ENCODE measurements at regions not wholly inside any gene's neighbourhood (a gene's known extent, or its start where the extent isn't known, plus 50 kb on each side); places are given as distances from the start of the nearest gene placed in this dataset.

DNA sequence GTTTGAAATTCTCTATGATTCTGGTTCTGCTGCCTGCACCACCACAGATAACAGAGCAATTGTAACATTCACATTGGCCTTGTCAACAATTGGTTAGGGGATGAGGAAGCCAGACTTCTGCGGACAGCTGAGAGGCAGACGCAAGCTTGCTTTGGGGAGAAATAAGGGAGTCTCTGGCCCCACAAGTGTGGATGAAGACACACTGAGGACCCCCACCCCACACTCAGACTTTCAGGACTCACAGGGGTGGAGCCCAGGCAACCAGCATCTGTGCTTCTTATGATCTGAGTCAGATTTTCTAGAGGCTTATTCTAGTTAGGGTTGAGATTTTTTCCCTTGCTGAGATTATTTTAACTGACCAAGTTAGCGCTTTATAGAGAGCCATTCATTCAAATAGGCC, 140.3 kb upstream of the IRX2 start:
- TF ChIP-seq, protein P1, sequence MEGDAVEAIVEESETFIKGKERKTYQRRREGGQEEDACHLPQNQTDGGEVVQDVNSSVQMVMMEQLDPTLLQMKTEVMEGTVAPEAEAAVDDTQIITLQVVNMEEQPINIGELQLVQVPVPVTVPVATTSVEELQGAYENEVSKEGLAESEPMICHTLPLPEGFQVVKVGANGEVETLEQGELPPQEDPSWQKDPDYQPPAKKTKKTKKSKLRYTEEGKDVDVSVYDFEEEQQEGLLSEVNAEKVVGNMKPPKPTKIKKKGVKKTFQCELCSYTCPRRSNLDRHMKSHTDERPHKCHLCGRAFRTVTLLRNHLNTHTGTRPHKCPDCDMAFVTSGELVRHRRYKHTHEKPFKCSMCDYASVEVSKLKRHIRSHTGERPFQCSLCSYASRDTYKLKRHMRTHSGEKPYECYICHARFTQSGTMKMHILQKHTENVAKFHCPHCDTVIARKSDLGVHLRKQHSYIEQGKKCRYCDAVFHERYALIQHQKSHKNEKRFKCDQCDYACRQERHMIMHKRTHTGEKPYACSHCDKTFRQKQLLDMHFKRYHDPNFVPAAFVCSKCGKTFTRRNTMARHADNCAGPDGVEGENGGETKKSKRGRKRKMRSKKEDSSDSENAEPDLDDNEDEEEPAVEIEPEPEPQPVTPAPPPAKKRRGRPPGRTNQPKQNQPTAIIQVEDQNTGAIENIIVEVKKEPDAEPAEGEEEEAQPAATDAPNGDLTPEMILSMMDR (conservative IDR thresholded peaks at IDR 0.05; ENCODE audit: low read depth in 2 of 2) = no peak
- TF ChIP-seq CREB1 (CRISPR knock-in tag; IDR thresholded peaks at IDR 0.05; ENCODE audit: low read depth) (no peak), EZH2 (IDR thresholded peaks at IDR 0.05; ENCODE audit: low read depth, unreplicated experiment) (no peak), EZH2phosphoT487 (IDR thresholded peaks at IDR 0.05; ENCODE audit: unreplicated experiment) (no peak), NANOG (IDR thresholded peaks at IDR 0.05; ENCODE audit: borderline replicate concordance) (no peak), ZNF331 (CRISPR knock-in tag; IDR thresholded peaks at IDR 0.05; ENCODE audit: low read depth) (no peak), POLR2AphosphoS5 (IDR thresholded peaks at IDR 0.05; ENCODE audit: low read depth) (no peak), JUNB (IDR thresholded peaks at IDR 0.05; ENCODE audit: unreplicated experiment) (no peak), ZNF114 (CRISPR knock-in tag; IDR thresholded peaks at IDR 0.05) (no peak)
- TF ChIP-seq, protein P2, sequence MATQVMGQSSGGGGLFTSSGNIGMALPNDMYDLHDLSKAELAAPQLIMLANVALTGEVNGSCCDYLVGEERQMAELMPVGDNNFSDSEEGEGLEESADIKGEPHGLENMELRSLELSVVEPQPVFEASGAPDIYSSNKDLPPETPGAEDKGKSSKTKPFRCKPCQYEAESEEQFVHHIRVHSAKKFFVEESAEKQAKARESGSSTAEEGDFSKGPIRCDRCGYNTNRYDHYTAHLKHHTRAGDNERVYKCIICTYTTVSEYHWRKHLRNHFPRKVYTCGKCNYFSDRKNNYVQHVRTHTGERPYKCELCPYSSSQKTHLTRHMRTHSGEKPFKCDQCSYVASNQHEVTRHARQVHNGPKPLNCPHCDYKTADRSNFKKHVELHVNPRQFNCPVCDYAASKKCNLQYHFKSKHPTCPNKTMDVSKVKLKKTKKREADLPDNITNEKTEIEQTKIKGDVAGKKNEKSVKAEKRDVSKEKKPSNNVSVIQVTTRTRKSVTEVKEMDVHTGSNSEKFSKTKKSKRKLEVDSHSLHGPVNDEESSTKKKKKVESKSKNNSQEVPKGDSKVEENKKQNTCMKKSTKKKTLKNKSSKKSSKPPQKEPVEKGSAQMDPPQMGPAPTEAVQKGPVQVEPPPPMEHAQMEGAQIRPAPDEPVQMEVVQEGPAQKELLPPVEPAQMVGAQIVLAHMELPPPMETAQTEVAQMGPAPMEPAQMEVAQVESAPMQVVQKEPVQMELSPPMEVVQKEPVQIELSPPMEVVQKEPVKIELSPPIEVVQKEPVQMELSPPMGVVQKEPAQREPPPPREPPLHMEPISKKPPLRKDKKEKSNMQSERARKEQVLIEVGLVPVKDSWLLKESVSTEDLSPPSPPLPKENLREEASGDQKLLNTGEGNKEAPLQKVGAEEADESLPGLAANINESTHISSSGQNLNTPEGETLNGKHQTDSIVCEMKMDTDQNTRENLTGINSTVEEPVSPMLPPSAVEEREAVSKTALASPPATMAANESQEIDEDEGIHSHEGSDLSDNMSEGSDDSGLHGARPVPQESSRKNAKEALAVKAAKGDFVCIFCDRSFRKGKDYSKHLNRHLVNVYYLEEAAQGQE (IDR thresholded peaks at IDR 0.05; ENCODE audit: unreplicated experiment) = no peak
- TF ChIP-seq, protein P3, sequence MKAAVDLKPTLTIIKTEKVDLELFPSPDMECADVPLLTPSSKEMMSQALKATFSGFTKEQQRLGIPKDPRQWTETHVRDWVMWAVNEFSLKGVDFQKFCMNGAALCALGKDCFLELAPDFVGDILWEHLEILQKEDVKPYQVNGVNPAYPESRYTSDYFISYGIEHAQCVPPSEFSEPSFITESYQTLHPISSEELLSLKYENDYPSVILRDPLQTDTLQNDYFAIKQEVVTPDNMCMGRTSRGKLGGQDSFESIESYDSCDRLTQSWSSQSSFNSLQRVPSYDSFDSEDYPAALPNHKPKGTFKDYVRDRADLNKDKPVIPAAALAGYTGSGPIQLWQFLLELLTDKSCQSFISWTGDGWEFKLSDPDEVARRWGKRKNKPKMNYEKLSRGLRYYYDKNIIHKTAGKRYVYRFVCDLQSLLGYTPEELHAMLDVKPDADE (IDR thresholded peaks at IDR 0.05) = no peak
